ENCODE measurements at regions not wholly inside any gene's neighbourhood (a gene's known extent, or its start where the extent isn't known, plus 50 kb on each side); places are given as distances from the start of the nearest gene placed in this dataset.

GRCh38 chr14:98607341-98607910 lies 664.6 kb downstream of the BCL11B start:
- Mint-ChIP-seq H3K4me3 (ENCODE audit: unreplicated experiment) (no peak overlapping the region), H3K4me1 (ENCODE audit: low read depth, unreplicated experiment) (no peaks in the 10 kb centered on the region), H3K27me3 (ENCODE audit: insufficient read depth, unreplicated experiment) (peaks cover 9% of the 10 kb centered on the region), H3K36me3 (ENCODE audit: insufficient read depth, unreplicated experiment) (no peaks in the 10 kb centered on the region), H3K27ac (ENCODE audit: unreplicated experiment) (no peak overlapping the region), H3K9me3 (ENCODE audit: unreplicated experiment) (no peaks in the 10 kb centered on the region)
- ChIA-PET POLR2A (no interaction called here), CTCF (no interaction called here)
- Histone ChIP-seq H3K4me1 (no peaks in the 10 kb centered on the region), H3K36me3 (ENCODE audit: control insufficient read depth, insufficient read depth, low read length) (no peaks in the 10 kb centered on the region), H3K27me3 (replicated peaks; ENCODE audit: control insufficient read depth, insufficient read depth, low read length) (no peaks in the 10 kb centered on the region), H3K9me3 (no peaks in the 10 kb centered on the region), H3K4me3 (ENCODE audit: low read depth, low read length) (no peak overlapping the region)
- BruUV-seq (replicated peaks), result no TSS peak
- TF ChIP-seq CTCF (IDR thresholded peaks at IDR 0.05; ENCODE audit: insufficient read depth in 1 of 2, low read depth in 1 of 2, low read length in 1 of 2, severe bottlenecking in 1 of 2, unreplicated experiment in 1 of 2), result no peak
- intact Hi-C loops (cut with micrococcal nuclease; ENCODE audit: unreplicated experiment), result no loop called here
- DNase-seq, result no peak

GRCh38 chr14:98608071-98609060 lies 663.6 kb downstream of the BCL11B start:
- Mint-ChIP-seq H3K27me3 (ENCODE audit: insufficient read depth, unreplicated experiment) (peaks cover 3% of the 10 kb centered on the region), H3K4me1 (ENCODE audit: low read depth, unreplicated experiment) (no peaks in the 10 kb centered on the region), H3K36me3 (ENCODE audit: insufficient read depth, unreplicated experiment) (no peaks in the 10 kb centered on the region), H3K4me3 (ENCODE audit: unreplicated experiment) (no peak overlapping the region), H3K9me3 (ENCODE audit: unreplicated experiment) (no peaks in the 10 kb centered on the region), H3K27ac (ENCODE audit: unreplicated experiment) (no peak overlapping the region)
- no peak overlapping the region for H3K4me3 ChIP-seq (ENCODE audit: low read depth, low read length)
- DNase-seq, result no peak
- no peak for TF ChIP-seq CTCF (IDR thresholded peaks at IDR 0.05; ENCODE audit: insufficient read depth in 1 of 2, low read depth in 1 of 2, low read length in 1 of 2, severe bottlenecking in 1 of 2, unreplicated experiment in 1 of 2)
- no peaks in the 10 kb centered on the region for H3K36me3 ChIP-seq (ENCODE audit: control insufficient read depth, insufficient read depth, low read length)
- POLR2A ChIA-PET, result no interaction called here
- no TSS peak for BruUV-seq (replicated peaks)
- CTCF ChIA-PET, result no interaction called here
- H3K27me3 ChIP-seq (replicated peaks; ENCODE audit: control insufficient read depth, insufficient read depth, low read length), result no peaks in the 10 kb centered on the region
- H3K4me1 ChIP-seq, result no peaks in the 10 kb centered on the region
- intact Hi-C loops (cut with micrococcal nuclease; ENCODE audit: unreplicated experiment), result no loop called here
- H3K9me3 ChIP-seq, result no peaks in the 10 kb centered on the region

GRCh38 chr14:98612434-98613200 lies 659.4 kb downstream of the BCL11B start:
- Histone ChIP-seq H3K9me3 (no peaks in the 10 kb centered on the region), H3K4me3 (ENCODE audit: low read depth, low read length) (no peak overlapping the region), H3K4me1 (no peaks in the 10 kb centered on the region), H3K27me3 (replicated peaks; ENCODE audit: control insufficient read depth, insufficient read depth, low read length) (no peaks in the 10 kb centered on the region), H3K36me3 (ENCODE audit: control insufficient read depth, insufficient read depth, low read length) (no peaks in the 10 kb centered on the region)
- no TSS peak for BruUV-seq (replicated peaks)
- DNase-seq, result no peak
- Mint-ChIP-seq H3K4me1 (ENCODE audit: low read depth, unreplicated experiment) (no peaks in the 10 kb centered on the region), H3K36me3 (ENCODE audit: insufficient read depth, unreplicated experiment) (no peaks in the 10 kb centered on the region), H3K4me3 (ENCODE audit: unreplicated experiment) (no peak overlapping the region), H3K27ac (ENCODE audit: unreplicated experiment) (no peak overlapping the region), H3K27me3 (ENCODE audit: insufficient read depth, unreplicated experiment) (peaks cover 3% of the 10 kb centered on the region), H3K9me3 (ENCODE audit: unreplicated experiment) (no peaks in the 10 kb centered on the region)
- no peak for TF ChIP-seq CTCF (IDR thresholded peaks at IDR 0.05; ENCODE audit: insufficient read depth in 1 of 2, low read depth in 1 of 2, low read length in 1 of 2, severe bottlenecking in 1 of 2, unreplicated experiment in 1 of 2)
- CTCF ChIA-PET, result no interaction called here
- intact Hi-C loops (cut with micrococcal nuclease; ENCODE audit: unreplicated experiment), result no loop called here
- POLR2A ChIA-PET, result no interaction called here

Measured in Caco-2 (cell line).